ENCODE measurements at regions not wholly inside any gene's neighbourhood (a gene's known extent, or its start where the extent isn't known, plus 50 kb on each side); places are given as distances from the start of the nearest gene placed in this dataset.

GRCh38 chr5:165119175-165119574, 1613.8 kb downstream of the MAT2B start:
- H3K4me3 ChIP-seq (ENCODE audit: low read depth, low read length): no peak overlapping the region

DNA sequence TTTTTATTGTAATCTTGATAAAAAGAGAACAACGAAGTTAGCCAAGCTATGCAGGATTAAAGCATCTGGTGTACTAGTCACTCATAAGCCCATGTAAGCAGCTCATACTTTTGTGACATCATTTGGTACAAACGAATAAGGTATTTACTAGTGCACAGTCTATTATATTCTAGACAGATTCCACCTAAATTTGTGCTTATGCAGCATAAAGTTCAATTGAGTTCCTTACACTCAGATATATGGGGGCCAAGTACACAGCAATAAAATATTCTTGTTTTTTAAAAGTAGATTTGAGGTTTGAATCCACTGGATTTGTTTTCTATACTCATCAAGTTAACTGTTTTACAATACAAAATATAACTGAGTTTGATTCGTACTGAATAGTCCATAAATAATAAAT, 1621.2 kb downstream of the MAT2B start:
- no peak overlapping the region for H3K4me3 ChIP-seq (ENCODE audit: low read depth, low read length)

DNA sequence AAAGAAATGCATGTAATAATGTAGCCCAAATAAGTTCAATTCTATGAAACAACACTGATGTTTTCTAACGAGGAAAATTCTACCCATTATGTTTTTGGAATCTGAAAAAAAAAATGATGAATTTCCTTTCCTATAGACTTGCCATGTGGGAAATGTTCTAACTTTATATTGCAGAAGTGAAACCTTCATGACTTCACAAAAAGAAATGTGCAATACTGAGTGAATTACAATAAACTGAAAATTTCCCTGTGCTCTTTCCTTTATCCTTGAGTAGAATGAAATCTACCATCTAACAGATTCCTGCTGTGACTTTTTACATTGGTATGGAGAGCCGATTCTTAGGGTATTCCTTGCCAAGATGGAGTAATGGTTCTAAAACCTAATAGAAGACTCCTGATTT, 1622.5 kb downstream of the MAT2B start:
- no peak overlapping the region for H3K4me3 ChIP-seq (ENCODE audit: low read depth, low read length)

DNA sequence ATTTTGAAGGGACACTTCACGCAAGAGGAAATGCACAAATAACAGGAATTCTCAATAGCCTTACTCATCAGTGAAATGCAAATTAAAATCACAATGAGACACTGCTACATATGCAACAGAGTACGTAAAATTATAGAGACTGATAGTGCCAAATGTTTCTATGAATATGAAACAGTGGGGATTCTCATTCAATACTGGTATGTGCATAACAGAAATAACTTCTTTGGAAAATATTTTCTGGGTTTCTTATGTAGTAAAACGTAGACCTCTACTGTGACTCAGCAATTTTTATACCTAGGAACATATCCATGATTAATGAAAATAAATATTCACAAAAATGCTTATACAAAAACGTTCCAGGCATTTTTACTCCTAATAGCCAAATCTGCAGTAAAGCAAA, 1625.2 kb downstream of the MAT2B start:
- no peak overlapping the region for H3K4me3 ChIP-seq (ENCODE audit: low read depth, low read length)

- H3K4me3 ChIP-seq (ENCODE audit: low read depth, low read length): no peak overlapping the region
Measured at GRCh38 chr5:165134155-165134554, 1628.7 kb downstream of the MAT2B start.

DNA sequence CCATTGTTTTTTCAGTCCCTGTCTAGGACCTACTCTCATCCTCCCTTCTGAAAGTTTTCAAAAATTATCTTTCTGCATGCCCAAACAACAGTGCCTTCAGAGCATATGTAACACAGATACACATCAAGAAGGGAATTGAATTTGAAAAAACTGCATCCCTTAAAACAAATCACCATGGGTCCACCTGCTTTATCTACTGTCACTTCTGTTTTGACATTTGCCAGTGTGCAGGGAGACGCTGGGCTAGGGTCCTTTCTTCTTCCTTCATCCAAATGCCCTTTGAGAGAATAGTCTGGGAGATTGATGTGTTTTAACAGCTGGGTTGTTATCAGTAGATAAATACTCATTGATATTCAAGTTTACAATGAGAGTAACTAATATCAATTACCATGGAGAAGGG, 1630.1 kb downstream of the MAT2B start:
- H3K4me3 ChIP-seq (ENCODE audit: low read depth, low read length): no peak overlapping the region

- no peak overlapping the region for H3K4me3 ChIP-seq (ENCODE audit: low read depth, low read length)
Measured at GRCh38 chr5:165137701-165138100, 1632.3 kb downstream of the MAT2B start.

- no peak overlapping the region for H3K4me3 ChIP-seq (ENCODE audit: low read depth, low read length)
Measured at GRCh38 chr5:165138236-165138635, 1632.8 kb downstream of the MAT2B start.

- H3K4me3 ChIP-seq (ENCODE audit: low read depth, low read length): no peak overlapping the region
Measured at GRCh38 chr5:165139262-165139661, 1633.8 kb downstream of the MAT2B start.

DNA sequence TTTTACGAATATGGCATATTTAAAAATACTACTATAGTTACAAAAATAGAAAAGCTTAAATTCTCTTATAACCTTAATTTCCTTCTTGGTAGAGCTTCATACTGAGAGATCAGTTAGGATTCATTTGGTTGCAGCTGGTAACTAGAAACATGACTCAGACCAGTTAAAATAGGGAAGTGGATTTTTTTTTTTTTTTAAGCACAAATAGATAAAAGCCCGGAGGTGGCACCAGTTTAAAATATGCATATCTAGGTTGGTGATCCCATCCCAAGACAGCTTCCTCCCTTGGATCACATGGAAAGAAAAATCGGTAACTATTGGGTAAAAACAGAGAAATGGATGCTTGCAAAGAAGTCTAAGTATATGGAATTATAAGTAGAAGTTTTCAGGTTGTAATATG, 1634.3 kb downstream of the MAT2B start:
- H3K4me3 ChIP-seq (ENCODE audit: low read depth, low read length): no peak overlapping the region

DNA sequence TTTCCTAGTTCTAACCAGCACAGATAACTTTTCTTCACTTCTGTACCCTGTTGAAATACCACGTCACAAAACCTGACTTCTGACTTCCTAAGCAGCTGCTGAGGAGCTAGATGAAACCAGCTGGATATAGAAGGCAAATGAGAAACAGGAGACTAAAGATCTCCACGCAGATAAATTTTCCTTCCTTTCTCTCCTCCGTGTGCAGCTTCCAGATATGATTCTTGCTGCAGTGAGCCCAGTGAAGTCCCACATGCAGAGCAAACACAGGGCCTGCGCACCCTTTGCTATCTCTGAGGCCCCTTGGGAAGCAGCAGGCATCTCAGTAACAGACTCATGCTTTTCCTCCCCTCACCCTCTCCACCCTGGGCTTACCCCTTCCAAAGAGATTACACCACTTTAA, 1638.3 kb downstream of the MAT2B start:
- no peak overlapping the region for H3K4me3 ChIP-seq (ENCODE audit: low read depth, low read length)

DNA sequence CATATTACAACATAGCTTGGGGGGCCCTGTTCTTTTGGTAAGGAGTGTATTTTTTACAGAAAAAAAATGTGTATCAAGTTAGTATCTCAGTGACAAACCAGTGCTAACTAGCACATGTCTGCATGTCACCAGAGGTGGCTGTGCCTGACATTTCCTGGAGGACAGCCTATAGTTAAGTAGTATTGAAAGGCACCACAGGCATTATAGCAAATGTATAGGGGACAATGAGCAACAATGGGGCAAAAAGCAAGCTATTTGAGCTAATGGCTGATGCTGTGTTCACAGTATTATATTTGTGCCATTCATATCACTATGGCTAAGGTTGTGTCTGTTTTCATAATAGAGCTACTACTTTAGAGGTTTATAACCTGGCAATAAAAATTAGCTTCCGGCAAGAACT, 1644.0 kb downstream of the MAT2B start:
- no peak overlapping the region for H3K4me3 ChIP-seq (ENCODE audit: low read depth, low read length)

DNA sequence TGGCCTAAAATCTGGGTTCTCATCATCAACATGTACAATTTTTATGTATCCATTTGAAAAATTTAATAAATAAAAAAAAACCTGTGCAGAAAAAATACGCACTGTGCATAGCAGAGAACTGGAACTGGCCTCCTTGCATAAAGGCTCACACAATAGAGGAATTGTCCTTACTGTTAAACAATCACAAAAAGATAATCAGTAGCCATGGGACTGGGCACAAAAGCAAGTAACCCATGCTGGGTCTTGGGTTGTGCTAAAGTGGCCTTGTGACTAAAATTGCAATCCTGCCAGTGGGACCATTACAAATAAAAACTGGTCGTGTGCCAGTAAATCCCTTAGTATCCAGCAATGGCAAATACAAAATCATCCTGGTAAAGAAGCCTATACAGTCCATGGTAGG, 1646.6 kb downstream of the MAT2B start:
- H3K4me3 ChIP-seq (ENCODE audit: low read depth, low read length): no peak overlapping the region

- H3K4me3 ChIP-seq (ENCODE audit: low read depth, low read length): no peak overlapping the region
Measured at GRCh38 chr5:165157219-165157618, 1651.8 kb downstream of the MAT2B start.

GRCh38 chr5:165161204-165161603, 1655.8 kb downstream of the MAT2B start:
- no peak overlapping the region for H3K4me3 ChIP-seq (ENCODE audit: low read depth, low read length)

GRCh38 chr5:165163861-165164260, 1658.4 kb downstream of the MAT2B start:
- no peak overlapping the region for H3K4me3 ChIP-seq (ENCODE audit: low read depth, low read length)

GRCh38 chr5:165173651-165174050, 1668.2 kb downstream of the MAT2B start:
- no peak overlapping the region for H3K4me3 ChIP-seq (ENCODE audit: low read depth, low read length)

DNA sequence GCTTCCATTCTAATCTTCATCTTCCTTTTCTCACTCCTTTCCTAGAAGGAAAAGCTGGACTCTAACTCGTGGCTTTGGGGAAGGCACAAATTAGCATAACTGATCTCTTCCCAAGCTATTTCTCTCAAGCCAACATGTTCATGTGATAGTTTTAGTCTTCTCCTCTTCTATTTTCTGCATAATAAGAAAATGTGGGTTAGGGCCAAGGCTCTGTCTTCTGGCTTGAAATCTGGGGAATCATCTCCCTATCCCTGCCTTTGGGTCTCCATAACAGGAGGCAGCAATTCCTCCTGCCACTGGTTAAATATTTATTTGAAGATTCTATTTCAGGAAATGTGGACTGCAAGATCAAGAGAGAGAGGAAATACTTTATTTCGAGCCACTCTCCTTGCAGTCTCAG, 1669.6 kb downstream of the MAT2B start:
- no peak overlapping the region for H3K4me3 ChIP-seq (ENCODE audit: low read depth, low read length)

DNA sequence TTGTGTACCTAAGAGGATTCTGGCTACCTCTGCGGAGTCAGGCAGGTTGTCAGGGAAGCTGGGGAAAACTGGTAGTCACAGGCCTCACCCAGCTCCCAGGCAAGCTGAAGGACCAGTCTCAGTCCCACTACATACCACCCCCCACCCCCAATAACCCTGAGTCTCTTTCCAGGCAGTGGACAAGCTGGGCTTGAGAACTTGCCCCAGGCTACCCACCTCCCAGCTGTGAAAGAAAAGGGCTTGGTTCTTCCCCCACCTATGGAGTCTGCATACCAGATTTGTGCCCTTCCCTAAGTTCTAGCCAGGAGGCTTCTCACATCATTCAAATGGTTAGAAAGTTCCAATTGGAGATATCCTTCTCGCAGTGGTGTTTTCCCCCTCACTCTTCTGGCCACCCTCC, 1678.8 kb downstream of the MAT2B start:
- no peak overlapping the region for H3K4me3 ChIP-seq (ENCODE audit: low read depth, low read length)

GRCh38 chr5:165185716-165186115, 1680.3 kb downstream of the MAT2B start:
- H3K4me3 ChIP-seq (ENCODE audit: low read depth, low read length): no peak overlapping the region

DNA sequence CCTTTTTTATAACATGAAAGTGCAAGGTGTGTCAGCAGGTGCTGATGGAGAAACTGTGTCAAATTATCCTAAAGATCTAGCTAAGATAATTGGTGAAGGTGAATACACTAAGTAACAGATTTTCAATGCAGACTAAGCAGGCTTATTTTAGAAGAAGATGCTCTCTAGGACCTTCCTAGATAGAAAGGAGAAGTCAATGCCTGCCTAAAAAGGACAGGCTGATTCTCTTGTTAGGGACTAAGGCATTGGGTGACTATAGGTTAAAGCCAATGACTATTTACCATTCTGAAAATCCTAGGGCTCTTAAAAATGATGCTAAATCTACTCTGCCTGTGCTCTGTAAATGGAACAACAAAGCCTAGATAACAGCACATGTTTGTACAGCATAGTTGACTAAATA, 1682.4 kb downstream of the MAT2B start:
- no peak overlapping the region for H3K4me3 ChIP-seq (ENCODE audit: low read depth, low read length)

- no peak overlapping the region for H3K4me3 ChIP-seq (ENCODE audit: low read depth, low read length)
Measured at GRCh38 chr5:165188556-165189175, 1683.2 kb downstream of the MAT2B start.

GRCh38 chr5:165196961-165197360, 1691.5 kb downstream of the MAT2B start:
- H3K4me3 ChIP-seq (ENCODE audit: low read depth, low read length): no peak overlapping the region

- no peak overlapping the region for H3K4me3 ChIP-seq (ENCODE audit: low read depth, low read length)
Measured at GRCh38 chr5:165201369-165201768, 1696.0 kb downstream of the MAT2B start.

Measured in iPS-11a (cell line).